ENCODE measurements at regions not wholly inside any gene's neighbourhood (a gene's known extent, or its start where the extent isn't known, plus 50 kb on each side); places are given as distances from the start of the nearest gene placed in this dataset.
A peak's percentile ranks its signal among the peaks of the same experiment; 100 is the strongest.

GRCh38 chr5:106825374-106825773 lies 845.4 kb downstream of the EFNA5 start:
- Histone ChIP-seq H3K4me3 (replicated peaks in 1 of 3; ENCODE audit: insufficient read depth in 1 of 3, low read depth in 1 of 3, low read length in 3 of 3) (no peak overlapping the region), H3K27me3 (ENCODE audit: control insufficient read depth in 2 of 2, insufficient read depth in 2 of 2, low read length in 2 of 2) (no peaks in the 10 kb centered on the region), H4K20me1 (replicated peaks; ENCODE audit: control insufficient read depth, extremely low read depth, insufficient read depth, low read length) (no peaks in the 10 kb centered on the region), H3K4me2 (ENCODE audit: insufficient read depth, low read length) (no peak overlapping the region), H3K4me1 (ENCODE audit: control insufficient read depth, extremely low read depth, insufficient read depth, low read length) (no peaks in the 10 kb centered on the region), H3K9me3 (replicated peaks; ENCODE audit: control insufficient read depth, insufficient read depth, low read length) (no peaks in the 10 kb centered on the region), H2AFZ (ENCODE audit: low read depth, low read length) (no peak overlapping the region), H3K36me3 (ENCODE audit: control insufficient read depth in 2 of 2, extremely low read depth in 1 of 2, insufficient read depth in 2 of 2, low read length in 2 of 2) (no peaks in the 10 kb centered on the region), H3K27ac (ENCODE audit: insufficient read depth, low read depth, low read length) (no peak overlapping the region), H3K9me1 (replicated peaks; ENCODE audit: control insufficient read depth, extremely low read depth, insufficient read depth, low read length) (no peaks in the 10 kb centered on the region), H3K9ac (replicated peaks; ENCODE audit: extremely low read depth, insufficient read depth, low read length) (no peak overlapping the region), H3K79me2 (ENCODE audit: control insufficient read depth, insufficient read depth, low read length) (no peaks in the 10 kb centered on the region)
- FAIRE-seq (no peak), DNase-seq (ENCODE audit: low read depth, low spot score) (no peak)
- BruUV-seq (replicated peaks): no TSS peak
- ChIA-PET POLR2A (no interaction called here), CTCF (no interaction called here)
- intact Hi-C loops (cut with micrococcal nuclease) (no loop called here), dilution Hi-C loops (cut with MboI; ENCODE audit: extremely low pct_ligation_motif_present, low sequenced_read_pairs) (no loop called here)
- TF ChIP-seq FOS (IDR thresholded peaks at IDR 0.05; ENCODE audit: borderline replicate concordance, insufficient read depth, low read length) (no peak), POLR2AphosphoS5 (IDR thresholded peaks at IDR 0.05; ENCODE audit: insufficient read depth, low read depth, low read length) (no peak), JUN (IDR thresholded peaks at IDR 0.05; ENCODE audit: borderline replicate concordance, insufficient read depth, insufficient read length, low read depth) (no peak), EZH2 (IDR thresholded peaks at IDR 0.05; ENCODE audit: borderline replicate concordance, low read depth, low read length, severe bottlenecking) (no peak), MYC (IDR thresholded peaks at IDR 0.05; ENCODE audit: low read depth, low read length) (no peak), POLR2A (IDR thresholded peaks at IDR 0.05; ENCODE audit: low read depth, low read length) (no peak)
- TF ChIP-seq, protein P1, sequence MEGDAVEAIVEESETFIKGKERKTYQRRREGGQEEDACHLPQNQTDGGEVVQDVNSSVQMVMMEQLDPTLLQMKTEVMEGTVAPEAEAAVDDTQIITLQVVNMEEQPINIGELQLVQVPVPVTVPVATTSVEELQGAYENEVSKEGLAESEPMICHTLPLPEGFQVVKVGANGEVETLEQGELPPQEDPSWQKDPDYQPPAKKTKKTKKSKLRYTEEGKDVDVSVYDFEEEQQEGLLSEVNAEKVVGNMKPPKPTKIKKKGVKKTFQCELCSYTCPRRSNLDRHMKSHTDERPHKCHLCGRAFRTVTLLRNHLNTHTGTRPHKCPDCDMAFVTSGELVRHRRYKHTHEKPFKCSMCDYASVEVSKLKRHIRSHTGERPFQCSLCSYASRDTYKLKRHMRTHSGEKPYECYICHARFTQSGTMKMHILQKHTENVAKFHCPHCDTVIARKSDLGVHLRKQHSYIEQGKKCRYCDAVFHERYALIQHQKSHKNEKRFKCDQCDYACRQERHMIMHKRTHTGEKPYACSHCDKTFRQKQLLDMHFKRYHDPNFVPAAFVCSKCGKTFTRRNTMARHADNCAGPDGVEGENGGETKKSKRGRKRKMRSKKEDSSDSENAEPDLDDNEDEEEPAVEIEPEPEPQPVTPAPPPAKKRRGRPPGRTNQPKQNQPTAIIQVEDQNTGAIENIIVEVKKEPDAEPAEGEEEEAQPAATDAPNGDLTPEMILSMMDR (IDR thresholded peaks at IDR 0.05; ENCODE audit: extremely low read depth in 1 of 2, insufficient read depth in 1 of 2, low read depth in 1 of 2, low read length in 2 of 2): no peak

- Histone ChIP-seq H3K27ac (ENCODE audit: insufficient read depth, low read depth, low read length) (no peak overlapping the region), H3K9me1 (replicated peaks; ENCODE audit: control insufficient read depth, extremely low read depth, insufficient read depth, low read length) (no peaks in the 10 kb centered on the region), H3K4me3 (replicated peaks in 1 of 3; ENCODE audit: insufficient read depth in 1 of 3, low read depth in 1 of 3, low read length in 3 of 3) (no peak overlapping the region), H3K9ac (replicated peaks; ENCODE audit: extremely low read depth, insufficient read depth, low read length) (no peak overlapping the region), H3K9me3 (replicated peaks; ENCODE audit: control insufficient read depth, insufficient read depth, low read length) (no peaks in the 10 kb centered on the region), H3K4me2 (ENCODE audit: insufficient read depth, low read length) (no peak overlapping the region), H3K36me3 (ENCODE audit: control insufficient read depth in 2 of 2, extremely low read depth in 1 of 2, insufficient read depth in 2 of 2, low read length in 2 of 2) (no peaks in the 10 kb centered on the region), H3K4me1 (ENCODE audit: control insufficient read depth, extremely low read depth, insufficient read depth, low read length) (no peaks in the 10 kb centered on the region), H2AFZ (ENCODE audit: low read depth, low read length) (no peak overlapping the region), H4K20me1 (replicated peaks; ENCODE audit: control insufficient read depth, extremely low read depth, insufficient read depth, low read length) (no peaks in the 10 kb centered on the region), H3K27me3 (ENCODE audit: control insufficient read depth in 2 of 2, insufficient read depth in 2 of 2, low read length in 2 of 2) (no peaks in the 10 kb centered on the region), H3K79me2 (ENCODE audit: control insufficient read depth, insufficient read depth, low read length) (no peaks in the 10 kb centered on the region)
- ChIA-PET POLR2A (no interaction called here), CTCF (no interaction called here)
- DNase-seq (ENCODE audit: low read depth, low spot score) (peak; percentile 11), FAIRE-seq (no peak)
- intact Hi-C loops (cut with micrococcal nuclease): no loop called here
- BruUV-seq (replicated peaks): no TSS peak
- TF ChIP-seq POLR2A (IDR thresholded peaks at IDR 0.05; ENCODE audit: low read depth, low read length): no peak
- no peak for TF ChIP-seq GATA2 (IDR thresholded peaks at IDR 0.05; ENCODE audit: insufficient read depth, insufficient read length, low read depth, low read length)
- TF ChIP-seq, protein P1 (IDR thresholded peaks at IDR 0.05; ENCODE audit: extremely low read depth in 1 of 2, insufficient read depth in 1 of 2, low read depth in 1 of 2, low read length in 2 of 2): no peak
- TF ChIP-seq FOS (IDR thresholded peaks at IDR 0.05; ENCODE audit: borderline replicate concordance, insufficient read depth, low read length): no peak
- no peak for TF ChIP-seq MYC (IDR thresholded peaks at IDR 0.05; ENCODE audit: low read depth, low read length)
- no peak for TF ChIP-seq POLR2AphosphoS5 (IDR thresholded peaks at IDR 0.05; ENCODE audit: insufficient read depth, low read depth, low read length)
- no peak for TF ChIP-seq EZH2 (IDR thresholded peaks at IDR 0.05; ENCODE audit: borderline replicate concordance, low read depth, low read length, severe bottlenecking)
- no peak for TF ChIP-seq JUN (IDR thresholded peaks at IDR 0.05; ENCODE audit: borderline replicate concordance, insufficient read depth, insufficient read length, low read depth)
- TF ChIP-seq, protein P2, sequence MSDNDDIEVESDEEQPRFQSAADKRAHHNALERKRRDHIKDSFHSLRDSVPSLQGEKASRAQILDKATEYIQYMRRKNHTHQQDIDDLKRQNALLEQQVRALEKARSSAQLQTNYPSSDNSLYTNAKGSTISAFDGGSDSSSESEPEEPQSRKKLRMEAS (IDR thresholded peaks at IDR 0.05; ENCODE audit: insufficient read depth, insufficient read length): no peak
- dilution Hi-C loops (cut with MboI; ENCODE audit: extremely low pct_ligation_motif_present, low sequenced_read_pairs): no loop called here
These were observed 847.9 kb downstream of the EFNA5 start for GRCh38 chr5:106822851-106823250.

Measured in endothelial cell of umbilical vein (primary cell).